ENCODE measurements at regions not wholly inside any gene's neighbourhood (a gene's known extent, or its start where the extent isn't known, plus 50 kb on each side); places are given as distances from the start of the nearest gene placed in this dataset.

DNA sequence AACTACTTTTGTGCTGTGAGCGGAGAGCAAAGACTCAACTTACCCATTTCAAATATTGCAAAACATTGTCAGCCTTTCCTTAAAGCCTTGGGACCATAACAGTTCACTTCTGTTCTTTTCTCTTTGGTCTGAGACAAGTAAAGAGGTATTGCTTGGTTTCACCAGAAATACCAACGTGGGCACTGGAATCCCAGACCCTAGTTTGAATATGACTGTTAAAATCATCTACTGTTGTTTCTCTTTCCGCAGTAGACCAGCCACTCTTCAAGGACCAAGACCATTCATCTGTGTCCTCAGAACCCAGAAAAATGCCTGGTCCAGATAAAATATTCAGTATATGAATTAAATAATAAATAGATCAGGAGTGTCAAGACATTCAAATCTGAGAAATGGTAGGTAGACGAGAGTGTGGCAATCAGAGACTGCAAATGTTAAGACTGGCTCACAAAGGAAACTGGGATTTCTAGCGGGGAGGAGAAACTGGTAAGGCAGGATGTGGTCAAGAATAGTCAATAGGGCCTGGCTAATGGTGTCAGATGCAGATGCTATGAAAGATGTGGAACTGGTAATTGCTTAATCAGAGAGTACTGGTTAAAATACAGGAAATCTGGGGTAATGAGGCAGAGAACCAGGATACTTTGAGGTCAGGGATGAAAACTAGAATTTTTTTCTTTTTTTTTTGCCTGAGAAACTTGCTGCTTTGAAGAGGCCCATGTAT is 82.1 kb upstream of the IL33 start:
- DNase-seq (ENCODE audit: low read depth in 6 of 9, low spot score in 9 of 9): no peak
- H3K27me3 ChIP-seq (ENCODE audit: control insufficient read depth in 2 of 2, insufficient read depth in 1 of 2, low read length in 1 of 2): no peaks in the 10 kb centered on the region
- H3K4me1 ChIP-seq (ENCODE audit: control insufficient read depth in 2 of 2, insufficient read depth in 2 of 2, low read length in 2 of 2): no peaks in the 10 kb centered on the region
- 69% methylated on average over 5 of the region's 5 CpGs for WGBS
- no peak overlapping the region for H3K4me3 ChIP-seq (ENCODE audit: low read length in 2 of 2)
- no peak overlapping the region for H3K27ac ChIP-seq (ENCODE audit: low read depth in 1 of 2, low read length in 1 of 2)
- no peaks in the 10 kb centered on the region for H3K9me3 ChIP-seq (ENCODE audit: control insufficient read depth in 2 of 2, insufficient read depth in 1 of 2, low read length in 1 of 2)
- no peaks in the 10 kb centered on the region for H3K36me3 ChIP-seq (ENCODE audit: control insufficient read depth in 2 of 2, insufficient read depth in 2 of 2, low read length in 1 of 2)

DNA sequence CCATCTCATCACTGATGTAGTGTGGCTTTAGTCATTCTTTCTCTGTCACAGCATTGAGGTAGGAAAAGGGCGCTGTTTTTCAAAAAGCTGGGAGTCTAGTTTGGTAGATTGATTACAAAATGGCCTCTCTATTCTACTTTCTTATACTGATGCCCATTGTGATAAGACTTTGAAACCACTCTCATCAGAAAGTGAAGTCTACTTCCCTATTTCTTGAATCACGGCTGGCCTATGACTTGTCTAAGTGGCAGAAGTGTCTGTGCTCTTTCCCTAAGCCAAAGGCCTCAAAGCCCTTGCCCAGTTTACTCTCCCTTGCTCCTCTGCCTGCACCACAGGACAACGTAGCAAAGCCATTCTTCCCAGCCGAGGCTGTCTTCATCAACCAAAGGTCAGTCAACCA is 83.0 kb upstream of the IL33 start:
- Histone ChIP-seq H3K9me3 (ENCODE audit: control insufficient read depth in 2 of 2, insufficient read depth in 1 of 2, low read length in 1 of 2) (no peaks in the 10 kb centered on the region), H3K27ac (ENCODE audit: low read depth in 1 of 2, low read length in 1 of 2) (no peak overlapping the region), H3K4me3 (ENCODE audit: low read length in 2 of 2) (no peak overlapping the region), H3K4me1 (ENCODE audit: control insufficient read depth in 2 of 2, insufficient read depth in 2 of 2, low read length in 2 of 2) (no peaks in the 10 kb centered on the region), H3K36me3 (ENCODE audit: control insufficient read depth in 2 of 2, insufficient read depth in 2 of 2, low read length in 1 of 2) (no peaks in the 10 kb centered on the region), H3K27me3 (ENCODE audit: control insufficient read depth in 2 of 2, insufficient read depth in 1 of 2, low read length in 1 of 2) (no peaks in the 10 kb centered on the region)
- 75% methylated on average over 4 of the region's 4 CpGs for WGBS
- DNase-seq (ENCODE audit: low read depth in 6 of 9, low spot score in 9 of 9): no peak

DNA sequence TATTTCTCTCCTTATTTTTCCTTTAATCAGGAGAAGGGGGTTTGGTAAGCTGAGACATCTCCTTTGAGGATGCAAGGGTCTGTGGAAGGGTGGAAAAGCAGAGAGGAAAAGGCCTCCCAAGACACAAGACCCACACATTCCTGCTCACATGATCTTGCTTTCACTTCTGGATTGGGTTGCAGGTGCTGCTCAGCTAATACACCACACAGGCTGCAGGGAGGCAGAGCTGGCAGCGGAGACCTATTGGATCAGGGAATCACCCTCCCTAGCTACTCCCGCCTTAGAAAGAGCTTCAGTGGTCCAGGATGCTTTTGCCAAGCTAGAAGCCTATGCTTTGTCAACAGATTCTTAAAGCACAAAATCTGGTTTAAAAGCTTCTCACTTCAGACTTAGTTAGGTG is 87.6 kb upstream of the IL33 start:
- Histone ChIP-seq H3K4me1 (ENCODE audit: control insufficient read depth in 2 of 2, insufficient read depth in 2 of 2, low read length in 2 of 2) (no peaks in the 10 kb centered on the region), H3K9me3 (ENCODE audit: control insufficient read depth in 2 of 2, insufficient read depth in 1 of 2, low read length in 1 of 2) (no peaks in the 10 kb centered on the region), H3K4me3 (ENCODE audit: low read length in 2 of 2) (no peak overlapping the region), H3K36me3 (ENCODE audit: control insufficient read depth in 2 of 2, insufficient read depth in 2 of 2, low read length in 1 of 2) (no peaks in the 10 kb centered on the region), H3K27ac (ENCODE audit: low read depth in 1 of 2, low read length in 1 of 2) (no peak overlapping the region), H3K27me3 (ENCODE audit: control insufficient read depth in 2 of 2, insufficient read depth in 1 of 2, low read length in 1 of 2) (no peaks in the 10 kb centered on the region)
- no peak for DNase-seq (ENCODE audit: low read depth in 6 of 9, low spot score in 9 of 9)
- 96% methylated on average over 2 of the region's 2 CpGs for WGBS

DNA sequence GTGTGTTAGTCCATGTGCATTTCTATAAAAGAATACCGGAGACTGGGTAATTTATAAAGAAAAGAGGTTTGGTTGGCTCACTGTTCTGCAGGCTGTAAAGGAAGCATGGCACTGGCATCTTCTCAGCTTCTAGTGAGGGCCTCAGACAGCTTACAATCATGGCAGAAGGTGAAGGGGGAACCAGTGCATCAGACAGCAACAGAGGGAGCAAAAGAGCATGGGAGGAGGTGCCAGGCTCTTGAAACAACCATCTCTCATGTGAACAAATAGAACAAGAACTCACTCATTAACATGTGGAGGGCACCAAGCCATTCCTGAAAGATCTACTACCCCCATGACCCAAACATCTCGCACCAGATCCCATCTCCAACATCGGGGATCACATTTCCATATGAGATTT is 89.2 kb upstream of the IL33 start:
- WGBS: 98% methylated on average over 3 of the region's 3 CpGs
- H3K4me3 ChIP-seq (ENCODE audit: low read length in 2 of 2): no peak overlapping the region
- DNase-seq (ENCODE audit: low read depth in 6 of 9, low spot score in 9 of 9): no peak
- no peak overlapping the region for H3K27ac ChIP-seq (ENCODE audit: low read depth in 1 of 2, low read length in 1 of 2)
- H3K9me3 ChIP-seq (ENCODE audit: control insufficient read depth in 2 of 2, insufficient read depth in 1 of 2, low read length in 1 of 2): no peaks in the 10 kb centered on the region
- no peaks in the 10 kb centered on the region for H3K36me3 ChIP-seq (ENCODE audit: control insufficient read depth in 2 of 2, insufficient read depth in 2 of 2, low read length in 1 of 2)
- no peaks in the 10 kb centered on the region for H3K4me1 ChIP-seq (ENCODE audit: control insufficient read depth in 2 of 2, insufficient read depth in 2 of 2, low read length in 2 of 2)
- H3K27me3 ChIP-seq (ENCODE audit: control insufficient read depth in 2 of 2, insufficient read depth in 1 of 2, low read length in 1 of 2): no peaks in the 10 kb centered on the region

DNA sequence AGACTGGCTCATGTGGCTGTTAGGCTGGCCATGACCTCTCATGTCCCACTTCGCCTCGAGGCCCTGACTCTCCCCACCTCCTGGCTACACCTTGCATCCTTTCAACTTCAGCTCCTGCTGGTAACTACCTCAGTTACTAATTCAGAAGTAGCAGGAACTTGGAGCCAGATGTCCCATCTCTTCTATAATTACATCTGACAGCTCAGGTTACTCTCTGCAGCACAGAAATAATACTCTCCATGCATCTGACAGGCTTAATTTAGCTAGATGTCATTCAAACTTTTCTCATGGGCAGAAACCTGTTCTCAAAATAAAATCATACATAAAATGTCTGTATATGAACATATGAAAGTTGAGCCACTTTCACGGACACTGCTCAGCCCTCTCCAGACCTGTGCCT is 92.2 kb upstream of the IL33 start:
- 74% methylated on average over 3 of the region's 3 CpGs for WGBS
- no peak overlapping the region for H3K4me3 ChIP-seq (ENCODE audit: low read length in 2 of 2)
- H3K4me1 ChIP-seq (ENCODE audit: control insufficient read depth in 2 of 2, insufficient read depth in 2 of 2, low read length in 2 of 2): no peaks in the 10 kb centered on the region
- no peak for DNase-seq (ENCODE audit: low read depth in 6 of 9, low spot score in 9 of 9)
- no peaks in the 10 kb centered on the region for H3K9me3 ChIP-seq (ENCODE audit: control insufficient read depth in 2 of 2, insufficient read depth in 1 of 2, low read length in 1 of 2)
- H3K27ac ChIP-seq (ENCODE audit: low read depth in 1 of 2, low read length in 1 of 2): no peak overlapping the region
- no peaks in the 10 kb centered on the region for H3K27me3 ChIP-seq (ENCODE audit: control insufficient read depth in 2 of 2, insufficient read depth in 1 of 2, low read length in 1 of 2)
- no peaks in the 10 kb centered on the region for H3K36me3 ChIP-seq (ENCODE audit: control insufficient read depth in 2 of 2, insufficient read depth in 2 of 2, low read length in 1 of 2)

DNA sequence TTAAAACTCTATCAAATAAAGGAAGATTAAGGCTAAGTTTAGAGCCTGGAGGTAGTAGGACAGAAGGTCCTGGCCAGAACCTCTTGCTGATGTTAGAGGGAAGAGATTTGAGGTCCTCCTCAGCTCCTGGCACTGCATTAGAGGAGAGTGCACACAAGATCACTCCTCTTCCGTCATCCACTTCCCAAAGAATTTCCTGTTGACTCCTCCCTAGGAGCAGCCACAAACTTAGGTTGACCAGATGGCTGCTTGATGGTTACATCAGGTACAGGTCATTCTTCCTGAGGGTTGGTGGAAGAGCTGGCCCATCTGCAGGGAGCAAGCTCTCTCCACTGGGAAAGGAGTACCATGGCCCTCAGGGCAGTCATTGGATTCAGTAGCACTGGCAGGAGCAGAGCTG is 93.9 kb upstream of the IL33 start:
- 94% methylated on average over 1 of the region's 1 CpG for WGBS
- Histone ChIP-seq H3K4me1 (ENCODE audit: control insufficient read depth in 2 of 2, insufficient read depth in 2 of 2, low read length in 2 of 2) (no peaks in the 10 kb centered on the region), H3K9me3 (ENCODE audit: control insufficient read depth in 2 of 2, insufficient read depth in 1 of 2, low read length in 1 of 2) (no peaks in the 10 kb centered on the region), H3K27ac (ENCODE audit: low read depth in 1 of 2, low read length in 1 of 2) (no peak overlapping the region), H3K27me3 (ENCODE audit: control insufficient read depth in 2 of 2, insufficient read depth in 1 of 2, low read length in 1 of 2) (no peaks in the 10 kb centered on the region), H3K4me3 (ENCODE audit: low read length in 2 of 2) (no peak overlapping the region), H3K36me3 (ENCODE audit: control insufficient read depth in 2 of 2, insufficient read depth in 2 of 2, low read length in 1 of 2) (no peaks in the 10 kb centered on the region)
- DNase-seq (ENCODE audit: low read depth in 6 of 9, low spot score in 9 of 9): no peak

DNA sequence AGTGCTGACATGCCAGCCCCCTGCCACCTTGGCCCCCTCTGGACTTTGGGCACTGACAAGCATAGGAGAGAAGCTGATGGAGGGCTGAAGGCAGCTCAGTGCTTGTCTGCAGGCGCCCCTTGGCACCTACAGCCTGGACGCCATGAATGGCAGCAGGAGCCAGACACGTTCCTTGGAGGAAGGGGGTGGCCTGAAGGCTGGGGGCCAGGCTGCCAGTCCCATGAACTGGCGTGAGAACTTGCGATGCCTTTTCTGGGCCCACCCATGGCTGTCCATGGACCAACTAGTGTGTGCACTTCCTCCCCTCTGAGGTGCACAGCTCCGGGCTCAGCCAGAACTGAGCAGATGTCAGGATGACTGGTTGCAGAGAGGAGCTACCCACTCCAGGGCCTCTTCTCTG is 99.0 kb upstream of the RANBP6 start:
- no peaks in the 10 kb centered on the region for H3K27me3 ChIP-seq (ENCODE audit: control insufficient read depth in 2 of 2, insufficient read depth in 1 of 2, low read length in 1 of 2)
- WGBS: 99% methylated on average over 6 of the region's 6 CpGs
- H3K9me3 ChIP-seq (ENCODE audit: control insufficient read depth in 2 of 2, insufficient read depth in 1 of 2, low read length in 1 of 2): peaks cover 0 to 12% of the 10 kb centered on the region in 2 donors
- no peak overlapping the region for H3K4me3 ChIP-seq (ENCODE audit: low read length in 2 of 2)
- H3K4me1 ChIP-seq (ENCODE audit: control insufficient read depth in 2 of 2, insufficient read depth in 2 of 2, low read length in 2 of 2): peaks cover 6 to 10% of the 10 kb centered on the region in 2 donors
- DNase-seq (ENCODE audit: low read depth in 6 of 9, low spot score in 9 of 9): no peak
- no peaks in the 10 kb centered on the region for H3K36me3 ChIP-seq (ENCODE audit: control insufficient read depth in 2 of 2, insufficient read depth in 2 of 2, low read length in 1 of 2)
- H3K27ac ChIP-seq (ENCODE audit: low read depth in 1 of 2, low read length in 1 of 2): no peak overlapping the region

DNA sequence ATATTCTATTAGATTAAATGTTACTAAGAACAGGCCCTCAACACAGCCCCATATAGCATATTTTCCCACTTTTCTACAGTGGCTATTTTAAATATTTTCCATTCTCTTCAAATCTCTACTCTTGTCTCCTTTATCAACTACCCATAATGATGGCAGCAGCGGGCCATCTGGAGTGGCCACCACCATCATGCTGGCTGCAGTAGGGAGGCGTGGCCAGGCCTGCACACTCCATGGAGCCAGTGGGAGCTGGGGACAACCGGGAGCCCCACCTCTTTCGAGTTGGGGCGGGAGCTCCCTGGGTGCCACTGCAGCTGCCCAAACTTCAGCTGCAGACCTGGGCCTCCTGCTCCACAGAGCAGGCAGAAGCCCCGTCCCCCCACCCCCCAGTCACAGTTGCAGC is 98.4 kb upstream of the RANBP6 start:
- no peak for DNase-seq (ENCODE audit: low read depth in 6 of 9, low spot score in 9 of 9)

DNA sequence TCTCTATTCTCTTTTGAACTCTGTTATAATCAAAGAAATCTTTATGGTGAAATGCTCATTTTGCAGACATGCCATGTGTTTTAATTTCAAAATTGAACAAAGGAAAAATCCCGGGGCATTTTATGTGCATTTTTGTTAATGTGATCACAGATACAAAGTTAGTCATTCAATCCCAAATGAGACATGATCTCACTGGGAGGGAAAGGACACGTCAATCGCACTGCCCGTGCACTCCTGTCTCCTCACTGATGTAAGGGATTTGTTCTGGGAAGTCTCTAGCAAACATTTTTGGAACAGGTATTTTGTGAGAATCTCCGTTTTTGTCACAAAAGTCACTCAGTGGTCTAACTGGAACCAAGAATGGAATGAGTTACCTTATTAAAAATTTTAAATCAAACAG is 97.9 kb upstream of the RANBP6 start:
- Histone ChIP-seq H3K4me3 (ENCODE audit: low read length in 2 of 2) (no peak overlapping the region), H3K4me1 (ENCODE audit: control insufficient read depth in 2 of 2, insufficient read depth in 2 of 2, low read length in 2 of 2) (peaks cover 6 to 10% of the 10 kb centered on the region in 2 donors), H3K27ac (ENCODE audit: low read depth in 1 of 2, low read length in 1 of 2) (no peak overlapping the region), H3K9me3 (ENCODE audit: control insufficient read depth in 2 of 2, insufficient read depth in 1 of 2, low read length in 1 of 2) (peaks cover 0 to 12% of the 10 kb centered on the region in 2 donors), H3K27me3 (ENCODE audit: control insufficient read depth in 2 of 2, insufficient read depth in 1 of 2, low read length in 1 of 2) (no peaks in the 10 kb centered on the region), H3K36me3 (ENCODE audit: control insufficient read depth in 2 of 2, insufficient read depth in 2 of 2, low read length in 1 of 2) (no peaks in the 10 kb centered on the region)
- WGBS: 86% methylated on average over 5 of the region's 5 CpGs
- DNase-seq (ENCODE audit: low read depth in 6 of 9, low spot score in 9 of 9): no peak

More for the DNA sequence above, 98.4 kb upstream of the RANBP6 start:
- Histone ChIP-seq H3K27ac (ENCODE audit: low read depth in 1 of 2, low read length in 1 of 2) (no peak overlapping the region), H3K9me3 (ENCODE audit: control insufficient read depth in 2 of 2, insufficient read depth in 1 of 2, low read length in 1 of 2) (peaks cover 0 to 12% of the 10 kb centered on the region in 2 donors), H3K4me1 (ENCODE audit: control insufficient read depth in 2 of 2, insufficient read depth in 2 of 2, low read length in 2 of 2) (peaks cover 6 to 10% of the 10 kb centered on the region in 2 donors), H3K36me3 (ENCODE audit: control insufficient read depth in 2 of 2, insufficient read depth in 2 of 2, low read length in 1 of 2) (no peaks in the 10 kb centered on the region), H3K27me3 (ENCODE audit: control insufficient read depth in 2 of 2, insufficient read depth in 1 of 2, low read length in 1 of 2) (no peaks in the 10 kb centered on the region), H3K4me3 (ENCODE audit: low read length in 2 of 2) (no peak overlapping the region)
- WGBS: 87% methylated on average over 6 of the region's 6 CpGs

All from thymus (tissue), 11 donors.